Colonic mucosa (tissue), 4 donors: ENCODE measurements at regions not wholly inside any gene's neighbourhood (a gene's known extent, or its start where the extent isn't known, plus 50 kb on each side); places are given as distances from the start of the nearest gene placed in this dataset.

Experiments
- DNase-seq: peaks from one replicate; pipeline ENCODE4 v3.0.0-alpha.2; 2020
- H3K27ac ChIP-seq: fragments of 200-600 bp; one replicate; pipeline ENCODE4 v1.8.0; 2021
- H3K27me3 ChIP-seq: fragments of 200-600 bp; one replicate; pipeline ENCODE4 v1.8.0; 2021
- H3K36me3 ChIP-seq: fragments of 200-600 bp; one replicate; pipeline ENCODE4 v1.8.0; 2021
- H3K4me1 ChIP-seq: fragments of 200-600 bp; one replicate; pipeline ENCODE4 v1.8.0; 2021; ENCODE audit warnings: mild to moderate bottlenecking
- H3K4me3 ChIP-seq: fragments of 200-600 bp; one replicate; pipeline ENCODE4 v1.8.0; 2021
- H3K9ac ChIP-seq, 2 donors: one replicate each; pipeline ENCODE4 v1.7.0; 2013; ENCODE audit warnings: control low read depth in 2 of 2, low read depth in 2 of 2, low read length in 2 of 2
- H3K9me3 ChIP-seq: fragments of 200-600 bp; one replicate; pipeline ENCODE4 v1.8.0; 2021
- CTCF ChIP-seq: fragments of 200-600 bp; IDR thresholded peaks from one replicate; pipeline ENCODE4 v1.8.0; 2022; ENCODE audit warnings: antibody characterized with exemption, mild to moderate bottlenecking
- intact Hi-C: fragments of 100-400 bp; cut with DNase I; formaldehyde crosslinking; loops from one replicate; pipeline ENCODE4 v1.14.1; 2022
- donor health status: healthy.
- donor health status: DM: no; HTN: no; CAD: no.
- donor health status: DM: no; HTN: no; CAD: no.

GRCh38 chr20:39462416-39462945 lies 500.3 kb downstream of the DHX35 start:
- Histone ChIP-seq H3K9ac (no peak overlapping the region), H3K27ac (no peak overlapping the region), H3K4me3 (no peak overlapping the region), H3K36me3 (no peaks in the 10 kb centered on the region), H3K9me3 (no peaks in the 10 kb centered on the region), H3K27me3 (no peaks in the 10 kb centered on the region), H3K4me1 (no peaks in the 10 kb centered on the region)
- TF ChIP-seq CTCF: no peak
- intact Hi-C loops: no loop called here
- DNase-seq: no peak

DNA sequence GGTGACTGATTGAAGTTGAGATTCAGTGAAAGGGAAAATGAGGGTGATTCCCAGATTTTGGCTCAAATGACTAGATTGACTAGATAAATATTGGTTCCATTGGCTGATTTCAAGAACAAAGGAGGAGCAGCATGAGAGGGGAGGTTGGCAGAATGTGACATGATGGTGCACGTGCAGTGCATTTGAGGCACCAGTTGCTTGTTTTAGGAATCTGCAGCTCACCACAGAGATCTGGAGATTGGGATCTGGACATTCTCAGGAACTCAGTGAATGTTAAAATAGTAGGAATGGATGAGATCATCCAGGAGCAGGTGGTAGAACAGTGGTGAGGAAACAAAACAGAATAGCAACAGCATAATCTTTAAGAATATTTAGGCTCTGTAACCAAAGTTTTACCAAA lies 496.3 kb downstream of the DHX35 start:
- H3K4me1 ChIP-seq: no peaks in the 10 kb centered on the region
- H3K4me3 ChIP-seq: no peak overlapping the region
- H3K27me3 ChIP-seq: no peaks in the 10 kb centered on the region
- intact Hi-C loops: no loop called here
- no peak for DNase-seq
- no peak overlapping the region for H3K27ac ChIP-seq
- no peaks in the 10 kb centered on the region for H3K36me3 ChIP-seq
- TF ChIP-seq CTCF: no peak
- H3K9ac ChIP-seq: no peak overlapping the region
- H3K9me3 ChIP-seq: no peaks in the 10 kb centered on the region

DNA sequence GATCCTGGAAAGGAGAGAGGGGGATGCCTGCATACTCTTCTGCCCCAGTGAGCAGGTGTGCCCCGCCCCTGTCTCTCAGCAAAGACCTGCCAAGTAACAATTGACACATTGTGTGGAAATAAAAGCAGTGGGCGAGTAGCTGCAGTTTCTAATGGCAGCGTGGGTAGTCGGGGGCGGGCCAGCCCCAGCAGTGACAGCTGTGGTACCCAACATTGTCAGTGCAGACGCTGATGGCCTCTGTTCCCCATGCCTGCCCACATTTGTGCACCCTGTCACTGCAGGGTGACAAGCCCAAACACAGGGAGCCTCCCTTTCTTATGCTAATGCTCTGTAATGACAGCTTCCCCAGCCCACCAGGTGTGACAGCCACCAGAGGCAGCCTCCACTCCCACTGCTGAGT lies 491.7 kb downstream of the DHX35 start:
- no peak for TF ChIP-seq CTCF
- no peak overlapping the region for H3K27ac ChIP-seq
- H3K4me1 ChIP-seq: no peaks in the 10 kb centered on the region
- no peak overlapping the region for H3K9ac ChIP-seq
- intact Hi-C loops: no loop called here
- DNase-seq: no peak
- H3K36me3 ChIP-seq: no peaks in the 10 kb centered on the region
- no peaks in the 10 kb centered on the region for H3K9me3 ChIP-seq
- no peaks in the 10 kb centered on the region for H3K27me3 ChIP-seq
- H3K4me3 ChIP-seq: no peak overlapping the region

DNA sequence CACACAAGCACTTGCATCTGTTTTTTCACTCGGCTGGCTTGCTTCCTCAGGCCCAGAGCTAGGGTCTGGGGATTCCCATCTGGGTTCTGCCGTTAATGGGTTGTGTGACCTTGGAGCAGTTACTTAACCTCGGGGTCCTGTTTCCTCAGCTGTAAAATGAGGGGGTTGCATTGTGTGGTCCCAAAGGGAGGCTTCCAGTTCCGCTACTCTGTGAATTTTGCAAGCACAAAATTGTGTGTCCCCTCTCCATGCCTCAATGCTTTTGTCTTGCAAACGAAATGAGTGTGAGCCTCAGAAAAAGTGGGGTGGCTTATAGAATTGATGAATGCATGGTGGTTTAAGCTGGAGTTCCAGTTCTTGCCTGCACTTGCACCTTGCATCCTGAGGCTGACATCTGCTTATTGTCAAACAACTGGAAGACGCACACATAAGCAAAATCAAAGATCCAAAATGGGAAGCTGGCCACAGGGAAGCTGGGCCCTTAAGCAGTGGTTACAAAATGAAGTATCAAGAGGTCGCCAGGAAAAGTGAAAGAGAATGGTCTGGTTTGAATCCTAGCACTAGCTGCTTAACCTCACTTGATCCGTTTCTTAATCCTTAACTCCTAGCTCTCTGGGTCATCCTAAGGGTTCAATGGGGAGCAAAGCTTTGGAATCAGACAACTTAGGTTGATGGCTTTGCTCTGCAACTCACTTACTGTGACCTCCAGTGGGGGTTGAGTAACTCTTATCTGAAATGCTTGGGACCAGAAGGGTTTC lies 490.6 kb downstream of the DHX35 start:
- no peak overlapping the region for H3K9ac ChIP-seq
- H3K4me1 ChIP-seq: no peaks in the 10 kb centered on the region
- H3K4me3 ChIP-seq: no peak overlapping the region
- H3K27ac ChIP-seq: no peak overlapping the region
- H3K27me3 ChIP-seq: no peaks in the 10 kb centered on the region
- intact Hi-C loops: no loop called here
- no peaks in the 10 kb centered on the region for H3K36me3 ChIP-seq
- DNase-seq: no peak
- H3K9me3 ChIP-seq: no peaks in the 10 kb centered on the region
- TF ChIP-seq CTCF: no peak

- no peak for TF ChIP-seq CTCF
- no peak overlapping the region for H3K4me3 ChIP-seq
- H3K4me1 ChIP-seq: no peaks in the 10 kb centered on the region
- H3K36me3 ChIP-seq: no peaks in the 10 kb centered on the region
- DNase-seq: no peak
- no peak overlapping the region for H3K27ac ChIP-seq
- no peak overlapping the region for H3K9ac ChIP-seq
- H3K27me3 ChIP-seq: no peaks in the 10 kb centered on the region
- no peaks in the 10 kb centered on the region for H3K9me3 ChIP-seq
- intact Hi-C loops: no loop called here
These were observed 489.2 kb downstream of the DHX35 start for GRCh38 chr20:39451386-39451785.
